HCT116 (cell line): ENCODE measurements at regions not wholly inside any gene's neighbourhood (a gene's known extent, or its start where the extent isn't known, plus 50 kb on each side); places are given as distances from the start of the nearest gene placed in this dataset.

Source experiments
- ATAC-seq: fragments of 200-7000 bp; cut with Tn5 transposase; 2 replicates; pipeline ENCODE4 v1.9.1; 2020; ENCODE audit warnings: mild to moderate bottlenecking, moderate library complexity
- BruUV-seq: library from RNA; stranded (reverse); fragments of 400-500 nt; replicated peaks from 2 replicates; lab custom pipeline; 2021; lab: Mats Ljungman, UMichigan
- CTCF ChIA-PET: fragments of 300-600 bp; sonication (Branson Sonifier 250); formaldehyde crosslinking; loops from one replicate; lab custom pipeline; 2021; ENCODE audit warnings: antibody characterized with exemption; lab: Charles Lee
- POLR2A ChIA-PET: fragments of 300-600, 350-600 bp; sonication (Branson Sonifier 250); formaldehyde crosslinking; loops from one replicate; lab custom pipeline; 2021; ENCODE audit warnings: antibody characterized with exemption; lab: Charles Lee
- RAD21 ChIA-PET, 2 experiments: fragments of 300-600 bp; sonication (Branson Sonifier 250); formaldehyde crosslinking; loops; one replicate each; lab custom pipeline; 2023; ENCODE audit warnings: low total read pairs in 2 of 2; ENCODE audit not compliant: uncharacterized antibody in 2 of 2, unreplicated experiment in 2 of 2, low non-redundant PET in 1 of 2; lab: Charles Lee
- DNase-seq: peaks from one replicate; pipeline ENCODE4 v3.0.0-alpha.2; 2010; ENCODE audit warnings: low read depth, low spot score
- H2AFZ ChIP-seq: fragments of 200-600 bp; shearing (Covaris generic), sonication (generic); 2 replicates; pipeline ENCODE4 v1.6.1; 2017; ENCODE audit warnings: low read depth, mixed run types, mixed read lengths, antibody characterized with exemption, low read length; ENCODE audit not compliant: poor library complexity, severe bottlenecking
- H3K27ac ChIP-seq: 2 replicates; pipeline ENCODE4 v1.5.1; 2012; ENCODE audit warnings: low read depth, low read length
- H3K27me3 ChIP-seq: fragments of 200-600 bp; sonication (generic); 2 replicates; pipeline ENCODE4 v1.6.1; 2016; ENCODE audit warnings: mixed run types, low read length, mixed read lengths; ENCODE audit not compliant: insufficient read depth
- H3K36me3 ChIP-seq, 2 experiments: fragments of 200-500 bp in 1 of 2; fragments of 200-600 bp in 1 of 2; sonication (Bioruptor generic) in 1 of 2; sonication (generic) in 1 of 2; 2 replicates each; pipeline versions ENCODE4 v1.5.1 to v1.6.1; 2014 to 2016; ENCODE audit warnings: low read length in 2 of 2, inconsistent platforms in 1 of 2, mixed read lengths in 1 of 2, mixed run types in 1 of 2; ENCODE audit not compliant: insufficient read depth in 2 of 2, control insufficient read depth in 1 of 2
- H3K4me1 ChIP-seq, 2 experiments: fragments of 200-600 bp in 1 of 2; sonication (generic) in 1 of 2; 2 replicates each; pipeline versions ENCODE4 v1.5.1 to v1.6.1; 2012 to 2017; ENCODE audit warnings: low read length in 2 of 2, inconsistent platforms in 1 of 2, mild to moderate bottlenecking in 1 of 2, mixed read lengths in 1 of 2, mixed run types in 1 of 2, moderate library complexity in 1 of 2; ENCODE audit not compliant: insufficient read depth in 2 of 2, control insufficient read depth in 1 of 2
- H3K4me2 ChIP-seq: fragments of 200-600 bp; sonication (generic); 2 replicates; pipeline ENCODE4 v1.6.1; 2017; ENCODE audit warnings: mixed run types, low read length, mixed read lengths
- H3K4me3 ChIP-seq, 2 experiments: fragments of 200-600 bp in 1 of 2; sonication (generic) in 1 of 2; replicated peaks in 1 of 2; 2 replicates each; pipeline ENCODE4 v1.5.1; 2011 to 2016; ENCODE audit warnings: low read length in 2 of 2, control low read depth in 1 of 2, low read depth in 1 of 2, mild to moderate bottlenecking in 1 of 2, mixed read lengths in 1 of 2, mixed run types in 1 of 2
- H3K79me2 ChIP-seq: fragments of 200-600 bp; sonication (generic); 2 replicates; pipeline ENCODE4 v1.6.1; 2017; ENCODE audit warnings: mild to moderate bottlenecking, mixed run types, low read length, moderate library complexity, mixed read lengths; ENCODE audit not compliant: insufficient read depth
- H3K9ac ChIP-seq: fragments of 200-600 bp; sonication (generic); 2 replicates; pipeline ENCODE4 v1.6.1; 2016; ENCODE audit warnings: low read length, mixed read lengths
- H3K9me2 ChIP-seq: fragments of 200-600 bp; sonication (generic), shearing (Covaris generic); 2 replicates; pipeline ENCODE4 v1.6.1; 2017; ENCODE audit warnings: mixed run types, mild to moderate bottlenecking, moderate library complexity; ENCODE audit not compliant: insufficient read depth
- H3K9me3 ChIP-seq, 2 experiments: fragments of 200-500 bp in 1 of 2; fragments of 200-600 bp in 1 of 2; sonication (Bioruptor generic) in 1 of 2; sonication (generic) in 1 of 2; 2 replicates each; pipeline ENCODE4 v1.6.1; 2014 to 2017; ENCODE audit warnings: low read length in 2 of 2, mixed read lengths in 2 of 2, inconsistent platforms in 1 of 2, low read depth in 1 of 2, mild to moderate bottlenecking in 1 of 2, mixed run types in 1 of 2, moderate library complexity in 1 of 2; ENCODE audit not compliant: control insufficient read depth in 1 of 2, insufficient read depth in 1 of 2
- H4K20me1 ChIP-seq: fragments of 200-600 bp; sonication (generic), shearing (Covaris generic); 2 replicates; pipeline ENCODE4 v1.6.1; 2017; ENCODE audit warnings: mixed run types, mild to moderate bottlenecking, moderate library complexity; ENCODE audit not compliant: insufficient read depth
- CEBPB ChIP-seq: IDR thresholded peaks from 2 replicates; pipeline ENCODE4 v1.6.1; 2012; ENCODE audit warnings: low read depth
- CTCF ChIP-seq, 3 experiments: fragments of 200-600 bp in 1 of 3; sonication (generic) in 1 of 3; IDR thresholded peaks in 2 of 3; conservative IDR thresholded peaks in 1 of 3; 2 replicates each; pipeline ENCODE4 v1.5.1; 2012 to 2017; ENCODE audit warnings: low read depth in 2 of 3, low read length in 2 of 3, antibody characterized with exemption in 1 of 3, borderline replicate concordance in 1 of 3, control low read depth in 1 of 3, mild to moderate bottlenecking in 1 of 3, mixed read lengths in 1 of 3, mixed run types in 1 of 3, moderate library complexity in 1 of 3; ENCODE audit not compliant: insufficient read depth in 1 of 3
- EGR1 ChIP-seq: IDR thresholded peaks from 2 replicates; pipeline ENCODE4 v1.6.1; 2012; ENCODE audit warnings: low read depth
- ELF1 ChIP-seq: IDR thresholded peaks from 2 replicates; pipeline ENCODE4 v1.6.1; 2012; ENCODE audit warnings: low read depth, borderline replicate concordance
- EZH2 ChIP-seq: fragments of 200-600 bp; sonication (generic); IDR thresholded peaks from 2 replicates; pipeline ENCODE4 v1.6.1; 2017; ENCODE audit warnings: antibody characterized with exemption, mixed run types
- EZH2phosphoT487 ChIP-seq: fragments of 200-600 bp; IDR thresholded peaks from 2 replicates; pipeline ENCODE4 v1.6.1; 2018; ENCODE audit warnings: antibody characterized with exemption, borderline replicate concordance
- FOSL1 ChIP-seq: IDR thresholded peaks from 2 replicates; pipeline ENCODE4 v1.6.1; 2012; ENCODE audit warnings: low read depth
- JUND ChIP-seq: IDR thresholded peaks from 2 replicates; pipeline ENCODE4 v1.6.1; 2012
- RAD21 ChIP-seq: IDR thresholded peaks from 2 replicates; pipeline ENCODE4 v1.6.1; 2012; ENCODE audit warnings: low read depth, mild to moderate bottlenecking
- SP1 ChIP-seq: IDR thresholded peaks from 2 replicates; pipeline ENCODE4 v1.6.1; 2012; ENCODE audit warnings: low read depth
- SRF ChIP-seq: IDR thresholded peaks from 2 replicates; pipeline ENCODE4 v1.6.1; 2012; ENCODE audit warnings: low read depth
- TCF7L2 ChIP-seq: IDR thresholded peaks from 2 replicates; pipeline ENCODE4 v1.7.0; 2011; ENCODE audit warnings: borderline replicate concordance, inconsistent platforms; ENCODE audit not compliant: insufficient read depth, insufficient read length; ENCODE audit errors: extremely low read depth
- YY1 ChIP-seq: IDR thresholded peaks from 2 replicates; pipeline ENCODE4 v1.6.1; 2011; ENCODE audit warnings: low read length, low read depth, moderate library complexity, mild to moderate bottlenecking; ENCODE audit not compliant: insufficient replicate concordance; ENCODE audit errors: extremely low read depth
- ZBTB33 ChIP-seq: IDR thresholded peaks from 2 replicates; pipeline ENCODE4 v1.6.1; 2011; ENCODE audit warnings: mild to moderate bottlenecking, low read length, moderate library complexity; ENCODE audit not compliant: insufficient replicate concordance; ENCODE audit errors: extremely low read depth
- ZFX ChIP-seq: fragments of 450-650 bp; IDR thresholded peaks from 2 replicates; pipeline ENCODE4 v1.6.1; 2017
- ZNF274 ChIP-seq: fragments of 200-500 bp; sonication (Bioruptor generic); IDR thresholded peaks from 2 replicates; pipeline ENCODE4 v1.6.1; 2014; ENCODE audit warnings: mild to moderate bottlenecking, low read depth, low read length, inconsistent platforms
- intact Hi-C: fragments of 100-400 bp; cut with micrococcal nuclease; formaldehyde crosslinking; loops from 2 replicates; pipeline ENCODE4 v1.10.0; 2022
- TF ChIP-seq, protein P1 (sequence below): IDR thresholded peaks from 2 replicates; pipeline ENCODE4 v1.6.1; 2012; ENCODE audit warnings: low read depth
- TF ChIP-seq, protein P2 (sequence below): IDR thresholded peaks from 2 replicates; pipeline ENCODE4 v1.6.1; 2012
- TF ChIP-seq, protein P3 (sequence below): IDR thresholded peaks from 2 replicates; pipeline ENCODE4 v1.6.1; 2012

DNA sequence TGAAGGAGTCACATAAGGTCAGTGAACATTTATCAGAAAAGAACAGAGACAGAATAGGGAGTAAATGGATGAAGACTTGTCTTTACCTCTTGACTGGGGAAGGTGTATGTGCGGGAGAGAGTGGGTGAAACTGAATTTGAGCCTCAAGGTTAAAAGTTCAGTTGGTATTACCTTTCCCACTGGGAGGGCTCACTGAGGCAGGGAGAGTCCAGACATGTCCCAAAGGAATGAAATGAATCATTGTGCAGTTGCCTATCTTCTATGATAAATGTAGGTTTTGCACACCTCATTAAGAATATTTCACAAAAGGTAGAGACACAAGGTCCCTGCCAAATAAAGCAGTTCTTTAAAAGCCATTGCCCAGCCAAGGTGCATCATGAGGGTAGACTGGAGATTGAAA is 105.2 kb downstream of the KCNA5 start:
- intact Hi-C loops: no loop called here
- no peak overlapping the region for H2AFZ ChIP-seq
- ATAC-seq (no peak), DNase-seq (no peak)
- no peaks in the 10 kb centered on the region for H3K36me3 ChIP-seq
- no peak overlapping the region for H3K4me2 ChIP-seq
- ChIA-PET RAD21 (no interaction called here), POLR2A (no interaction called here), CTCF (no interaction called here)
- no peaks in the 10 kb centered on the region for H4K20me1 ChIP-seq
- no peak for TF ChIP-seq ZNF274
- no peak for TF ChIP-seq EZH2phosphoT487
- TF ChIP-seq ZBTB33: no peak
- no peak for TF ChIP-seq EZH2
- no peak for TF ChIP-seq FOSL1
- TF ChIP-seq, protein P1, sequence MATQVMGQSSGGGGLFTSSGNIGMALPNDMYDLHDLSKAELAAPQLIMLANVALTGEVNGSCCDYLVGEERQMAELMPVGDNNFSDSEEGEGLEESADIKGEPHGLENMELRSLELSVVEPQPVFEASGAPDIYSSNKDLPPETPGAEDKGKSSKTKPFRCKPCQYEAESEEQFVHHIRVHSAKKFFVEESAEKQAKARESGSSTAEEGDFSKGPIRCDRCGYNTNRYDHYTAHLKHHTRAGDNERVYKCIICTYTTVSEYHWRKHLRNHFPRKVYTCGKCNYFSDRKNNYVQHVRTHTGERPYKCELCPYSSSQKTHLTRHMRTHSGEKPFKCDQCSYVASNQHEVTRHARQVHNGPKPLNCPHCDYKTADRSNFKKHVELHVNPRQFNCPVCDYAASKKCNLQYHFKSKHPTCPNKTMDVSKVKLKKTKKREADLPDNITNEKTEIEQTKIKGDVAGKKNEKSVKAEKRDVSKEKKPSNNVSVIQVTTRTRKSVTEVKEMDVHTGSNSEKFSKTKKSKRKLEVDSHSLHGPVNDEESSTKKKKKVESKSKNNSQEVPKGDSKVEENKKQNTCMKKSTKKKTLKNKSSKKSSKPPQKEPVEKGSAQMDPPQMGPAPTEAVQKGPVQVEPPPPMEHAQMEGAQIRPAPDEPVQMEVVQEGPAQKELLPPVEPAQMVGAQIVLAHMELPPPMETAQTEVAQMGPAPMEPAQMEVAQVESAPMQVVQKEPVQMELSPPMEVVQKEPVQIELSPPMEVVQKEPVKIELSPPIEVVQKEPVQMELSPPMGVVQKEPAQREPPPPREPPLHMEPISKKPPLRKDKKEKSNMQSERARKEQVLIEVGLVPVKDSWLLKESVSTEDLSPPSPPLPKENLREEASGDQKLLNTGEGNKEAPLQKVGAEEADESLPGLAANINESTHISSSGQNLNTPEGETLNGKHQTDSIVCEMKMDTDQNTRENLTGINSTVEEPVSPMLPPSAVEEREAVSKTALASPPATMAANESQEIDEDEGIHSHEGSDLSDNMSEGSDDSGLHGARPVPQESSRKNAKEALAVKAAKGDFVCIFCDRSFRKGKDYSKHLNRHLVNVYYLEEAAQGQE: no peak
- no peak for TF ChIP-seq ZFX
- no peak for TF ChIP-seq EGR1
- TF ChIP-seq TCF7L2: no peak
- no peak for TF ChIP-seq JUND
- TF ChIP-seq SRF: no peak
- TF ChIP-seq, protein P2, sequence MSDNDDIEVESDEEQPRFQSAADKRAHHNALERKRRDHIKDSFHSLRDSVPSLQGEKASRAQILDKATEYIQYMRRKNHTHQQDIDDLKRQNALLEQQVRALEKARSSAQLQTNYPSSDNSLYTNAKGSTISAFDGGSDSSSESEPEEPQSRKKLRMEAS: no peak
- TF ChIP-seq CEBPB: no peak
- no peak for TF ChIP-seq CTCF (IDR thresholded peaks at IDR 0.05 in 2 of 3, conservative IDR thresholded peaks at IDR 0.05 in 1 of 3; ENCODE audit: borderline replicate concordance in 1 of 3, insufficient read depth in 1 of 3, low read depth in 2 of 3, low read length in 2 of 3)
- no peak for TF ChIP-seq SP1
- TF ChIP-seq YY1: no peak
- no peak for TF ChIP-seq ELF1
- TF ChIP-seq, protein P3, sequence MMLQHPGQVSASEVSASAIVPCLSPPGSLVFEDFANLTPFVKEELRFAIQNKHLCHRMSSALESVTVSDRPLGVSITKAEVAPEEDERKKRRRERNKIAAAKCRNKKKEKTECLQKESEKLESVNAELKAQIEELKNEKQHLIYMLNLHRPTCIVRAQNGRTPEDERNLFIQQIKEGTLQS: no peak
- TF ChIP-seq RAD21: no peak
- H3K27ac ChIP-seq: no peak overlapping the region
- no peaks in the 10 kb centered on the region for H3K27me3 ChIP-seq
- no peak overlapping the region for H3K4me3 ChIP-seq
- no peak overlapping the region for H3K9ac ChIP-seq
- H3K9me2 ChIP-seq: no peaks in the 10 kb centered on the region
- no TSS peak for BruUV-seq
- no peaks in the 10 kb centered on the region for H3K79me2 ChIP-seq
- no peaks in the 10 kb centered on the region for H3K4me1 ChIP-seq
- H3K9me3 ChIP-seq: no peaks in the 10 kb centered on the region
